NCI-H2196 (cell line): ENCODE measurements at regions not wholly inside any gene's neighbourhood (a gene's known extent, or its start where the extent isn't known, plus 50 kb on each side); places are given as distances from the start of the nearest gene placed in this dataset.
"Not testable (repeated sequence)": the region's sequence is repeated elsewhere in the genome, so short reads cannot be mapped to it uniquely, and the experiment has no call there.

ENCODE experiments used
- DNase-seq: peaks from one replicate; lab custom pipeline; 2025; ENCODE audit not compliant: unreplicated experiment; lab: John Stamatoyannopoulos, UW

- no peak for DNase-seq
Observed at GRCh38 chr5:125429498-125429897, 683.1 kb upstream of the ZNF608 start.

- no peak for DNase-seq
Observed at GRCh38 chr5:125433457-125433856, 687.0 kb upstream of the ZNF608 start.

DNA sequence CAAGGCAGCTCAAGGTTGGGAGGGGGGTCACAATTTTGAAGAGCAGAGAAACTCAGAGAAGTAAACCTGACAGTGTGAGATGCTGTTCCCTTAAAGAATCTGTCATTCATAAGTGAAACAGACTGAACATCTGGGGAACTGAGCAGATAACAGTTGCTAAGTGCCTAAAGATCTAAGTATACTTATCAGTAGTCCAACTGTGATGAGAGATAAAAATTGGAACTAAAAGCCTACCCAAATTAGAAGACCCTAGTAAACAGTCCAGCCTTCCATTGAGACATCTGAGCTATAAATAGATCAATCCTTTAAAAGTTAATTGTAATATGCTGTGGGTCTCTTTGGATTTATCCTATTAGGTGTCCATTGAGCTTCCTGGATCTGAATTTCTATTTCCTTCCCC lies 692.8 kb upstream of the ZNF608 start:
- DNase-seq, result no peak

GRCh38 chr5:125440905-125441304 lies 694.5 kb upstream of the ZNF608 start:
- no peak for DNase-seq

DNA sequence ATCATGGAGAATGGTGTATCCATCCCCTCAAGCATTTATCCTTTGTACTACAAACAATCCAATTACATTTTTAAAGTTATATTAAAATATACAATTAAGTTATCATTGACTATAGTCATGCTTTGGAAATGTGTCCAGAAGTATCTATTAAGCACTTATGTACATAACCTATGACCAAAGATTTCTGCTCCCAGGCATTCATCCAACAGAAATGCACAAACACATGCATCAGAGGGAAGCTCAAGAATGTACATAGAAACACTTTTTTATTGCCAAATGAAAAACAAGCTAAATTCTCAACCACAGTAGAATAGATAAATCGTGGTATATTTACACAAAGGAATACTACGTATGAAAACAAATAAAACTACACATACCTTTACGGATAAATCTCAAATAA lies 700.5 kb upstream of the ZNF608 start:
- no peak for DNase-seq

GRCh38 chr5:125450771-125451170 lies 704.3 kb upstream of the ZNF608 start:
- no peak for DNase-seq

DNA sequence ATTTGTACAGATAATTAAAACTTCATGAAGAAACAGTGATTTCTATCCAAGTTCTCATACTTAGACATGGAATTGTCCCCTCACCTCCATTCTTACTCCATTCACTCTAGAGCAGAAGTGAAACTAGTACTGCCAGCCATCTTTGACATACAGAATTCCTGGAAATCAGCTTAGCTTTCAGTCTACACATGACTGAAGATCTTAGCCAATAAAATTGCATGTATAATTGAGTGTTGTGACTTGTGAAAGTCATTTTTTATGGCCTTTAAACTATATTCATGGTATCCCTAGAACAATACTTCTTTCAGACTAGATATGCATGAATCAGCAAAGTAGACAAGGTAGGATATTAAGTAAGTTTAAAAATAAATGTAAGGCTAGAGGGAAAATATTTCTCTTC lies 705.2 kb upstream of the ZNF608 start:
- DNase-seq, result no peak

DNA sequence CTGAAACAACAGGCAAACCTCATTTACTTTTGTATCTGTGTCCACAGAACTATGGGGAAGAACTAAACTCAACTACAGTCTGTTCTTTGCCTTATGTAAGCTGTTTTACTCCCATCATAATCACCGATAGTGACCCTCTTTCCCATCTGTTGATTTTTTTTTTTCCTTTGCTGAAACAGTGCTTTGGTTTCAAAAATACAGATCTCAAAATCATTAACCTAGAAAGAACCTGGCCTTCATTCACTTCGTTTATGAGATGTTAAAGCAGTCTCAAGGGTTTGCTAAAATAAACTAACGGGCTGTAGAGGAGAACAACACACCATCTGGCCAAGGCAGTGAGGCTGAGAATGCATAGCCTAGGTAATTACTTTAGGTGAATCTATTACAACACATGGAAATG lies 706.6 kb upstream of the ZNF608 start:
- no peak for DNase-seq

DNA sequence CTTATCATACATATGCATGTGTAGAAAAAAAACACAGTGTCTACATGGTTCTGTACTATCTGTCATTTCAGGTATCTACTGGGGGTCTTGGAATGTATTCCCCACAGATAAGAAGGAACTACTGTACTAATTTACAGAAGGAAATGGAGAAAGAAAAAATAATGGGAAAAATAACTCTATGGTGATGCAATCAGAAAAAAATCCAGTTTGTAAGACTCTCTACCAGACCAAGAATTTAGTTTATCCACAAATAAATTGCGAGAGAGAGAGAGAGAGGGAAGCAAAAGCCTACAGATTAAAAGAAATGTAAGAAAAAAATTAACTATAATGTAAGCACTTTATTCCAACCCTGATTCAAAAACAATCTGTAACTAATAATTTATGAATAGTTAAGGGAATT lies 708.6 kb upstream of the ZNF608 start:
- no peak for DNase-seq

- not testable (repeated sequence) for DNase-seq
Observed at GRCh38 chr5:125456005-125456404, 709.6 kb upstream of the ZNF608 start.

- no peak for DNase-seq
Observed at GRCh38 chr5:125457617-125458016, 711.2 kb upstream of the ZNF608 start.

DNA sequence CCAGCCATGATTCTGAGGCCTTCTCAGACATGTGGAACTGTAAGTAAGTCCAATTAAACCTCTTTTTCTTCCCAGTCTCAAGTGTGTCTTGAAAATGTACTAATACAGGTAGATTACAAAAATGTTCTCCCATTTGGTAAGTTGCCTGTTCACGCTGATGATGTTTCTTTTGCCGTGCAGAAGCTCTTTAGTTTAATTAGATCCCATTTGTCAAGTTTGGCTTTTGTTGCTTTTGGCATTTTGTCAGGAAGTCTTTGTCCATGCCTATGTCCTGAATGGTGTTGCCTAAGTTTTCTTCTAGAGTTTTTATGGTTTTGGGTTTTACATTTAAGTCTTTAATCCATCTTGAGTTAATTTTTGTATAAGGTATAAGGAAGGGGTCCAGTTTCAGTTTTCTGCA lies 712.5 kb upstream of the ZNF608 start:
- not testable (repeated sequence) for DNase-seq

- DNase-seq, result peak; percentile 3
Observed at GRCh38 chr5:125461641-125462072, 715.2 kb upstream of the ZNF608 start.

GRCh38 chr5:125463466-125464092 lies 717.1 kb upstream of the ZNF608 start:
- DNase-seq, result no peak

DNA sequence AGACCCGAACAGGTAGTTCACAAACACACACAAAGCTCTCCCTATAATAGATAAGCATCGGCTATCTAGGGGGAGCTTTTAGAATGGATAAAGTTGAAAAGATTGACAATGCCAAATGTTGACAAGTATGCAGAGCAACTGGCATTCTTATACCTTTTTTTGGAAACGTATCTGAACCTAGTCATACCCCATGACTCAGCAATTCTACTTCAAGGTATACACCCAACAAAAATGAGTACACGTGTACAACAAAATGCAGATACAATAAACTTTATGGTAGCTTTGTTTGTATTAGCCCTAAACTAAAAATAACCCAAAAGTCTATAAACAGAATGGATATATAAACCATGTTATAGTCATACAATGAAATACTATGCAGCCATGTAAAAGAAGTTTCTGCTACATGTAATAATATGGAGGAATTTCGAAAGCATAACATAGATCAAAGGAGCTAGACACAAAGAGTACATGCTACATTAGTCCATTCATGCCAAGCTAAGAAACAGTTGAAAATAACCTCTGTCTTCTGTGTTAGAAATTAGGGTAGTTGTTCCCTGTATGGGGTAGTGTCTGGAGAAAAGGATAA lies 718.5 kb upstream of the ZNF608 start:
- no peak for DNase-seq

GRCh38 chr5:125465703-125466102 lies 719.3 kb upstream of the ZNF608 start:
- DNase-seq, result no peak

GRCh38 chr5:125467222-125467621 lies 720.8 kb upstream of the ZNF608 start:
- no peak for DNase-seq

- DNase-seq, result no peak
Observed at GRCh38 chr5:125470280-125470902, 724.0 kb upstream of the ZNF608 start.

DNA sequence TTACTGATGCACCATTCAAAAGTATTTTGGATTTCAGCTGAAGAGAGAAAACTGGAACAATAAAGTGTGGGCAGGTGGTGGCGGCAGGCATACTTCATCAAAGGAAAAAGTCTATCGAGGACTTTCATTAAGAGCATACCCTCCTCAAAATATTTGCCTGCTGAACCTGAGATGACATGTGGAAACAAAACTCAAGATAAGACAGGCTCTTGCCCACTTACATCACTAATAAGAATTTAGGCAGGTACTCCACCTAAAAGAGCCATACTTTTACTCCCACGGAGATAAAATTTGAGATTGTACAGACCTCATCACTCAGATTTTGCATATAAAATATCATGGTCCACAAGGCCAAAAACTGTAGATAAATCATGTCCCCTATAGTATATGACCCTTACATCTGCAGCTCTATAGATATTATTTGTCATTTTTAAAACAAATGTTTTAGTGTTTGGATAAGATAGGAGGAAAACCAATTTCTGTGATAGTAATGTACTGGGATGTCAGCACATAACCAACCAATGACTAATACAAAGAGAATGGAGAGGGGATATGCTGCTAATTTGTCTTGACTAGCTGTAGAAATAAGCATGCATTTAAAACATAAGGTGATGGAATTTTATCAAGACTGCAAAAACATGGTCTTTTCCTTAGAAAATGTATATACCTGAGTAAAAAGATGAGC lies 730.6 kb upstream of the ZNF608 start:
- DNase-seq, result no peak

DNA sequence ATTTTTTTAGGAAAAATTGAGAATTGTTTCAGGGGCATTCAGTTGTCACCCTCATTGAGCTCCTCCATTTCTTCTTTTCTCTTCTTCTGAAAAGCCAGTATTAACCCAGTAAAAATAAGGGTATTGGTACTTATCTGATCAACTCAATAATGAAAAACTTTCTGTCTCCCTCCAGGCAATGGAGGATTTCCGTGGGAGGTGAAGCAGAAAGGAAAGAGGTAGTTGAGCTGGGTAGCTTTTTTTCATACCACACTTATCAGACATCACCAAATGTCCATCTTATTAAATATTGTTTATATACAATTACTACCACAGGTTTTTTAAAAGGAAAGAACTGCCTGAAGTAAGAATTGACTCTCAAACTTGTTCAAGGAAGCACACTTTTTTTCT lies 731.1 kb upstream of the ZNF608 start:
- DNase-seq, result no peak

- no peak for DNase-seq
Observed at GRCh38 chr5:125478599-125478998, 732.2 kb upstream of the ZNF608 start.

GRCh38 chr5:125480911-125481310 lies 734.5 kb upstream of the ZNF608 start:
- DNase-seq, result no peak
